HG02642 (cell line): ENCODE measurements at regions not wholly inside any gene's neighbourhood (a gene's known extent, or its start where the extent isn't known, plus 50 kb on each side); places are given as distances from the start of the nearest gene placed in this dataset.

Experiments used
- ATAC-seq: cut with Tn5 transposase; IDR thresholded peaks from one replicate; pipeline ENCODE4 v1.9.1; 2021; ENCODE audit warnings: mild to moderate bottlenecking; ENCODE audit not compliant: unreplicated experiment, poor library complexity

GRCh38 chr9:93814077-93814956, 140.8 kb downstream of the BARX1 start:
- no peak for ATAC-seq

GRCh38 chr9:93813221-93814076, 141.7 kb downstream of the BARX1 start:
- no peak for ATAC-seq

- no peak for ATAC-seq
These were observed 142.8 kb downstream of the BARX1 start for GRCh38 chr9:93812410-93812668.

- no peak for ATAC-seq
These were observed 144.9 kb downstream of the BARX1 start for GRCh38 chr9:93810028-93810971.

GRCh38 chr9:93809204-93809940, 145.8 kb downstream of the BARX1 start:
- no peak for ATAC-seq

GRCh38 chr9:93808115-93809029, 146.8 kb downstream of the BARX1 start:
- no peak for ATAC-seq

- no peak for ATAC-seq
These were observed 147.7 kb downstream of the BARX1 start for GRCh38 chr9:93807166-93808074.

GRCh38 chr9:93801581-93802284, 153.4 kb downstream of the BARX1 start:
- ATAC-seq, result no peak

- ATAC-seq, result no peak
These were observed 154.0 kb downstream of the BARX1 start for GRCh38 chr9:93801120-93801519.

- no peak for ATAC-seq
These were observed 162.8 kb downstream of the BARX1 start for GRCh38 chr9:93792358-93792757.

GRCh38 chr9:93786204-93786603, 169.0 kb downstream of the BARX1 start:
- ATAC-seq, result no peak

GRCh38 chr9:93776873-93777272, 178.3 kb downstream of the BARX1 start:
- ATAC-seq, result no peak

- no peak for ATAC-seq
These were observed 178.9 kb downstream of the BARX1 start for GRCh38 chr9:93776256-93776655.

- ATAC-seq, result no peak
These were observed 180.6 kb downstream of the BARX1 start for GRCh38 chr9:93774331-93775102.

GRCh38 chr9:93771276-93771675, 183.9 kb downstream of the BARX1 start:
- no peak for ATAC-seq

- no peak for ATAC-seq
These were observed 185.4 kb downstream of the PHF2 start for GRCh38 chr9:93761822-93762221.
